ENCODE measurements at regions not wholly inside any gene's neighbourhood (a gene's known extent, or its start where the extent isn't known, plus 50 kb on each side); places are given as distances from the start of the nearest gene placed in this dataset.

GRCh38 chr16:73447846-73448245 lies 399.9 kb upstream of the ZFHX3 start:
- Histone ChIP-seq H3K36me3 (ENCODE audit: low read depth, low read length) (no peaks in the 10 kb centered on the region), H3K4me1 (ENCODE audit: insufficient read depth, low read length) (no peaks in the 10 kb centered on the region), H3K79me2 (ENCODE audit: low read length) (no peaks in the 10 kb centered on the region), H4K20me1 (ENCODE audit: low read length) (no peaks in the 10 kb centered on the region), H3K9me3 (ENCODE audit: low read length) (0 out of 2 replicates have a peak, but pooled peaks cover 4% of the 10 kb centered on the region), H3K9ac (ENCODE audit: low read length) (no peak overlapping the region), H3K4me2 (ENCODE audit: low read length) (no peak overlapping the region), H3K27me3 (ENCODE audit: low read length) (no peaks in the 10 kb centered on the region), H3K27ac (ENCODE audit: low read length) (no peak overlapping the region), H3F3A (ENCODE audit: low read length, unreplicated experiment) (no peaks in the 10 kb centered on the region), H3K9me2 (replicated peaks; ENCODE audit: low read length) (no peaks in the 10 kb centered on the region), H2AFZ (ENCODE audit: low read length) (no peak overlapping the region), H3K4me3 (ENCODE audit: low read length) (no peak overlapping the region)
- TF ChIP-seq EZH2phosphoT487 (IDR thresholded peaks at IDR 0.05; ENCODE audit: borderline replicate concordance, low read length) (no peak), EZH2 (IDR thresholded peaks at IDR 0.05; ENCODE audit: low read length, unreplicated experiment) (no peak), CTCF (conservative IDR thresholded peaks at IDR 0.05; ENCODE audit: low read depth, low read length) (no peak)
- intact Hi-C loops (cut with micrococcal nuclease) = no loop called here
- no peak for ATAC-seq
- CTCF ChIA-PET = no interaction called here
- no peak for DNase-seq
- POLR2A ChIA-PET (ENCODE audit: unreplicated experiment) = no interaction called here
- BruUV-seq (replicated peaks) = no TSS peak

GRCh38 chr16:73434621-73435020 lies 386.7 kb upstream of the ZFHX3 start:
- Histone ChIP-seq H3K79me2 (ENCODE audit: low read length) (no peaks in the 10 kb centered on the region), H3K9me3 (ENCODE audit: low read length) (no peaks in the 10 kb centered on the region), H3F3A (ENCODE audit: low read length, unreplicated experiment) (no peaks in the 10 kb centered on the region), H3K9me2 (replicated peaks; ENCODE audit: low read length) (no peaks in the 10 kb centered on the region), H3K36me3 (ENCODE audit: low read depth, low read length) (no peaks in the 10 kb centered on the region), H2AFZ (ENCODE audit: low read length) (no peak overlapping the region), H3K9ac (ENCODE audit: low read length) (no peak overlapping the region), H3K4me2 (ENCODE audit: low read length) (no peak overlapping the region), H3K27ac (ENCODE audit: low read length) (no peak overlapping the region), H3K4me3 (ENCODE audit: low read length) (no peak overlapping the region), H3K27me3 (ENCODE audit: low read length) (peaks cover 34% of the 10 kb centered on the region), H3K4me1 (ENCODE audit: insufficient read depth, low read length) (no peaks in the 10 kb centered on the region), H4K20me1 (ENCODE audit: low read length) (no peaks in the 10 kb centered on the region)
- ATAC-seq (no peak), DNase-seq (no peak)
- ChIA-PET POLR2A (ENCODE audit: unreplicated experiment) (no interaction called here), CTCF (no interaction called here)
- TF ChIP-seq EZH2 (IDR thresholded peaks at IDR 0.05; ENCODE audit: low read length, unreplicated experiment) (no peak), CTCF (conservative IDR thresholded peaks at IDR 0.05; ENCODE audit: low read depth, low read length) (no peak), EZH2phosphoT487 (IDR thresholded peaks at IDR 0.05; ENCODE audit: borderline replicate concordance, low read length) (no peak)
- intact Hi-C loops (cut with micrococcal nuclease) = no loop called here
- BruUV-seq (replicated peaks) = no TSS peak

GRCh38 chr16:73433731-73434307 lies 385.9 kb upstream of the ZFHX3 start:
- no peaks in the 10 kb centered on the region for H3K9me2 ChIP-seq (replicated peaks; ENCODE audit: low read length)
- H3K27ac ChIP-seq (ENCODE audit: low read length) = no peak overlapping the region
- no peak for ATAC-seq
- H3K79me2 ChIP-seq (ENCODE audit: low read length) = no peaks in the 10 kb centered on the region
- ChIA-PET CTCF (no interaction called here), POLR2A (ENCODE audit: unreplicated experiment) (no interaction called here)
- no peaks in the 10 kb centered on the region for H3K9me3 ChIP-seq (ENCODE audit: low read length)
- no peaks in the 10 kb centered on the region for H3F3A ChIP-seq (ENCODE audit: low read length, unreplicated experiment)
- H3K36me3 ChIP-seq (ENCODE audit: low read depth, low read length) = no peaks in the 10 kb centered on the region
- no peak overlapping the region for H3K9ac ChIP-seq (ENCODE audit: low read length)
- no peak overlapping the region for H3K4me3 ChIP-seq (ENCODE audit: low read length)
- DNase-seq = no peak
- BruUV-seq (replicated peaks) = no TSS peak
- H2AFZ ChIP-seq (ENCODE audit: low read length) = no peak overlapping the region
- intact Hi-C loops (cut with micrococcal nuclease) = no loop called here
- no peaks in the 10 kb centered on the region for H4K20me1 ChIP-seq (ENCODE audit: low read length)
- no peaks in the 10 kb centered on the region for H3K4me1 ChIP-seq (ENCODE audit: insufficient read depth, low read length)
- no peak overlapping the region for H3K4me2 ChIP-seq (ENCODE audit: low read length)
- TF ChIP-seq EZH2 (IDR thresholded peaks at IDR 0.05; ENCODE audit: low read length, unreplicated experiment) (no peak), CTCF (conservative IDR thresholded peaks at IDR 0.05; ENCODE audit: low read depth, low read length) (no peak), EZH2phosphoT487 (IDR thresholded peaks at IDR 0.05; ENCODE audit: borderline replicate concordance, low read length) (no peak)
- peaks cover 26% of the 10 kb centered on the region for H3K27me3 ChIP-seq (ENCODE audit: low read length)

All from PC-3 (cell line).